ENCODE measurements at regions not wholly inside any gene's neighbourhood (a gene's known extent, or its start where the extent isn't known, plus 50 kb on each side); places are given as distances from the start of the nearest gene placed in this dataset.

- FAIRE-seq, result no peak
- DNase-seq (ENCODE audit: extremely low spot score, insufficient read length, low read depth), result no peak
These were observed 73.1 kb downstream of the RTP5 start for GRCh38 chr2:241942416-241943208.

GRCh38 chr2:241943209-241943850 is 73.8 kb downstream of the RTP5 start:
- DNase-seq (ENCODE audit: extremely low spot score, insufficient read length, low read depth), result no peak
- no peak for FAIRE-seq

- DNase-seq (ENCODE audit: extremely low spot score, insufficient read length, low read depth) (no peak), FAIRE-seq (no peak)
These were observed 74.5 kb downstream of the RTP5 start for GRCh38 chr2:241943961-241944575.

- FAIRE-seq, result no peak
- DNase-seq (ENCODE audit: extremely low spot score, insufficient read length, low read depth), result no peak
These were observed 75.3 kb downstream of the RTP5 start for GRCh38 chr2:241944821-241945220.

- FAIRE-seq, result no peak
These were observed 75.8 kb downstream of the RTP5 start for GRCh38 chr2:241945311-241945710.

GRCh38 chr2:241945803-241946202 is 76.3 kb downstream of the RTP5 start:
- DNase-seq (ENCODE audit: extremely low spot score, insufficient read length, low read depth) (no peak), FAIRE-seq (no peak)

More at GRCh38 chr2:241945311-241945710, 75.8 kb downstream of the RTP5 start:
- no peak for DNase-seq (ENCODE audit: extremely low spot score, insufficient read length, low read depth)

- no peak for DNase-seq (ENCODE audit: extremely low spot score, insufficient read length, low read depth)
- FAIRE-seq, result no peak
These were observed 76.9 kb downstream of the RTP5 start for GRCh38 chr2:241946306-241947003.

GRCh38 chr2:241947004-241947350 is 77.4 kb downstream of the RTP5 start:
- DNase-seq (ENCODE audit: extremely low spot score, insufficient read length, low read depth) (no peak), FAIRE-seq (no peak)

GRCh38 chr2:241947401-241947800 is 77.9 kb downstream of the RTP5 start:
- FAIRE-seq (no peak), DNase-seq (ENCODE audit: extremely low spot score, insufficient read length, low read depth) (no peak)

- no peak for DNase-seq (ENCODE audit: extremely low spot score, insufficient read length, low read depth)
- FAIRE-seq, result no peak
These were observed 78.3 kb downstream of the RTP5 start for GRCh38 chr2:241947876-241948275.

- DNase-seq (ENCODE audit: extremely low spot score, insufficient read length, low read depth) (no peak), FAIRE-seq (no peak)
These were observed 78.9 kb downstream of the RTP5 start for GRCh38 chr2:241948299-241948897.

- FAIRE-seq, result no peak
- no peak for DNase-seq (ENCODE audit: extremely low spot score, insufficient read length, low read depth)
These were observed 79.6 kb downstream of the RTP5 start for GRCh38 chr2:241948901-241949735.

- FAIRE-seq (no peak), DNase-seq (ENCODE audit: extremely low spot score, insufficient read length, low read depth) (no peak)
These were observed 80.3 kb downstream of the RTP5 start for GRCh38 chr2:241949736-241950412.

GRCh38 chr2:241950413-241951315 is 81.1 kb downstream of the RTP5 start:
- FAIRE-seq, result peak; percentile 81
- peak; percentile 67 for DNase-seq (ENCODE audit: extremely low spot score, insufficient read length, low read depth)

- FAIRE-seq, result no peak
These were observed 81.8 kb downstream of the RTP5 start for GRCh38 chr2:241951316-241951700.

GRCh38 chr2:241951920-241952319 is 82.4 kb downstream of the RTP5 start:
- DNase-seq (ENCODE audit: extremely low spot score, insufficient read length, low read depth) (no peak), FAIRE-seq (no peak)

More at GRCh38 chr2:241951316-241951700, 81.8 kb downstream of the RTP5 start:
- no peak for DNase-seq (ENCODE audit: extremely low spot score, insufficient read length, low read depth)

GRCh38 chr2:241952816-241953215 is 83.3 kb downstream of the RTP5 start:
- DNase-seq (ENCODE audit: extremely low spot score, insufficient read length, low read depth) (no peak), FAIRE-seq (no peak)

All from GM18507 (cell line).